ENCODE measurements at regions not wholly inside any gene's neighbourhood (a gene's known extent, or its start where the extent isn't known, plus 50 kb on each side); places are given as distances from the start of the nearest gene placed in this dataset.
"Not testable (repeated sequence)": the region's sequence is repeated elsewhere in the genome, so short reads cannot be mapped to it uniquely, and the experiment has no call there.

GRCh38 chr16:86738322-86738721, 160.0 kb downstream of the FOXL1 start:
- not testable (repeated sequence) for TF ChIP-seq CTCF, POLR2A (IDR thresholded peaks at IDR 0.05)

Data from heart left ventricle (tissue), 13 donors.